H1 (cell line): ENCODE measurements at regions not wholly inside any gene's neighbourhood (a gene's known extent, or its start where the extent isn't known, plus 50 kb on each side); places are given as distances from the start of the nearest gene placed in this dataset.
"Not testable (repeated sequence)": the region's sequence is repeated elsewhere in the genome, so short reads cannot be mapped to it uniquely, and the experiment has no call there.

Source experiments
- CTCF ChIA-PET: fragments of 300-600 bp; sonication (Branson Sonifier 250); formaldehyde crosslinking; loops from one replicate; lab custom pipeline; 2021; ENCODE audit not compliant: partially characterized antibody; lab: Charles Lee
- POLR2A ChIA-PET: fragments of 300-600 bp; sonication (Branson Sonifier 250); formaldehyde crosslinking; loops from one replicate; lab custom pipeline; 2021; ENCODE audit warnings: inconsistent platforms; ENCODE audit not compliant: partially characterized antibody; lab: Charles Lee
- DNase-seq, 2 experiments: peaks; one replicate each; pipeline versions ENCODE4 v3.0.0 to v3.0.0-alpha.2; 2010 to 2022; ENCODE audit warnings: low spot score in 2 of 2, low read depth in 1 of 2, mixed read lengths in 1 of 2
- FAIRE-seq: peaks from 2 replicates; lab custom pipeline; 2011; peaks lifted over from hg19 to GRCh38; lab: Jason Lieb, UNC
- H2AFZ ChIP-seq: 2 replicates; pipeline ENCODE4 v1.8.1; 2012; ENCODE audit warnings: low read length, inconsistent platforms
- H2AK5ac ChIP-seq: 2 replicates; pipeline ENCODE4 v1.6.1; 2013; ENCODE audit warnings: low read depth, low read length
- H2BK120ac ChIP-seq: replicated peaks from 2 replicates; pipeline ENCODE3; 2013; ENCODE audit warnings: low read depth, low read length, inconsistent platforms
- H2BK12ac ChIP-seq: 2 replicates; pipeline ENCODE4 v1.6.1; 2013; ENCODE audit warnings: low read depth, low read length
- H2BK15ac ChIP-seq: 2 replicates; pipeline ENCODE4 v1.6.1; 2013; ENCODE audit warnings: low read length
- H2BK20ac ChIP-seq: 2 replicates; pipeline ENCODE4 v1.6.1; 2013; ENCODE audit warnings: low read length
- H2BK5ac ChIP-seq: 2 replicates; pipeline ENCODE4 v1.6.1; 2013; ENCODE audit warnings: low read depth, low read length
- H3K14ac ChIP-seq: 2 replicates; pipeline ENCODE4 v1.6.1; 2013; ENCODE audit warnings: inconsistent platforms; ENCODE audit not compliant: insufficient read length
- H3K18ac ChIP-seq: 2 replicates; pipeline ENCODE4 v1.6.1; 2013; ENCODE audit warnings: low read length; ENCODE audit errors: extremely low read depth
- H3K23ac ChIP-seq: 2 replicates; pipeline ENCODE4 v1.6.1; 2013; ENCODE audit warnings: inconsistent platforms; ENCODE audit not compliant: insufficient read length
- H3K23me2 ChIP-seq: 2 replicates; pipeline ENCODE4 v1.6.1; 2013; ENCODE audit warnings: low read depth, low read length
- H3K27ac ChIP-seq: 2 replicates; pipeline ENCODE4 v1.6.1; 2011; ENCODE audit warnings: low read depth, low read length, inconsistent platforms
- H3K27me3 ChIP-seq, 4 experiments: replicated peaks in 1 of 4; 1 replicate in 1 of 4; 2 replicates in 3 of 4; pipeline versions ENCODE4 v1.6.1 to v1.8.1; 2011 to 2013; ENCODE audit warnings: low read length in 3 of 4, mild to moderate bottlenecking in 3 of 4, inconsistent platforms in 2 of 4, mixed read lengths in 2 of 4, moderate library complexity in 1 of 4; ENCODE audit not compliant: control insufficient read depth in 3 of 4, insufficient read depth in 3 of 4; ENCODE audit errors: extremely low read depth in 1 of 4
- H3K36me3 ChIP-seq, 4 experiments: 2 replicates each; pipeline versions ENCODE4 v1.6.1 to v1.8.1; 2011 to 2013; ENCODE audit warnings: mild to moderate bottlenecking in 4 of 4, low read length in 3 of 4, moderate library complexity in 2 of 4, control low read depth in 1 of 4, inconsistent platforms in 1 of 4; ENCODE audit not compliant: insufficient read depth in 4 of 4, control insufficient read depth in 2 of 4
- H3K4ac ChIP-seq: replicated peaks from 2 replicates; pipeline ENCODE3; 2013; ENCODE audit warnings: low read length, low read depth, mixed read lengths, inconsistent platforms; ENCODE audit not compliant: insufficient read length
- H3K4me1 ChIP-seq, 4 experiments: replicated peaks in 1 of 4; 1 replicate in 1 of 4; 2 replicates in 3 of 4; pipeline versions ENCODE4 v1.6.1 to v1.8.1; 2011 to 2013; ENCODE audit warnings: low read length in 3 of 4, inconsistent platforms in 2 of 4, mixed read lengths in 1 of 4; ENCODE audit not compliant: insufficient read depth in 4 of 4, control insufficient read depth in 3 of 4
- H3K4me2 ChIP-seq, 2 experiments: 2 replicates each; pipeline versions ENCODE4 v1.6.1 to v1.8.1; 2011 to 2013; ENCODE audit warnings: low read depth in 2 of 2, low read length in 2 of 2, control low read depth in 1 of 2, inconsistent platforms in 1 of 2, mild to moderate bottlenecking in 1 of 2; ENCODE audit not compliant: insufficient read depth in 1 of 2
- H3K4me3 ChIP-seq, 4 experiments: fragments of 200-600, 300-600 bp in 1 of 4; sonication (generic), shearing (Covaris generic), sonication (Bioruptor Twin) in 1 of 4; 2 replicates each; pipeline versions ENCODE4 v1.5.1 to v1.8.1; 2011 to 2016; ENCODE audit warnings: low read length in 4 of 4, low read depth in 3 of 4, control low read depth in 2 of 4, inconsistent platforms in 2 of 4, mild to moderate bottlenecking in 2 of 4, mixed read lengths in 1 of 4, moderate library complexity in 1 of 4; ENCODE audit not compliant: insufficient read depth in 2 of 4; ENCODE audit errors: extremely low read depth in 1 of 4
- H3K56ac ChIP-seq: replicated peaks from 2 replicates; pipeline ENCODE3; 2013; ENCODE audit warnings: low read depth, mild to moderate bottlenecking, mixed read lengths, low read length, inconsistent platforms; ENCODE audit not compliant: insufficient read length
- H3K79me1 ChIP-seq: 2 replicates; pipeline ENCODE4 v1.6.1; 2013; ENCODE audit warnings: low read depth, low read length, control low read depth
- H3K79me2 ChIP-seq, 2 experiments: 2 replicates each; pipeline versions ENCODE4 v1.6.1 to v1.8.1; 2012 to 2013; ENCODE audit warnings: low read length in 2 of 2, mild to moderate bottlenecking in 2 of 2, inconsistent platforms in 1 of 2; ENCODE audit not compliant: insufficient read depth in 2 of 2, control insufficient read depth in 1 of 2
- H3K9ac ChIP-seq, 4 experiments: replicated peaks in 1 of 4; 1 replicate in 1 of 4; 2 replicates in 3 of 4; pipeline versions ENCODE4 v1.6.1 to v1.8.1; 2011 to 2013; ENCODE audit warnings: low read depth in 3 of 4, low read length in 3 of 4, control low read depth in 2 of 4, mild to moderate bottlenecking in 2 of 4, moderate library complexity in 2 of 4, inconsistent platforms in 1 of 4; ENCODE audit errors: extremely low read depth in 1 of 4
- H3K9me3 ChIP-seq, 2 experiments: 2 replicates each; pipeline versions ENCODE4 v1.6.1 to v1.8.1; 2012 to 2013; ENCODE audit warnings: mild to moderate bottlenecking in 2 of 2, moderate library complexity in 2 of 2, control low read depth in 1 of 2, inconsistent platforms in 1 of 2, low read depth in 1 of 2, low read length in 1 of 2, mixed read lengths in 1 of 2; ENCODE audit not compliant: insufficient read depth in 2 of 2
- H4K20me1 ChIP-seq, 2 experiments: replicated peaks in 1 of 2; 2 replicates each; pipeline versions ENCODE3 to v1.8.1; 2011 to 2013; ENCODE audit warnings: inconsistent platforms in 2 of 2, low read length in 2 of 2, mild to moderate bottlenecking in 1 of 2; ENCODE audit not compliant: insufficient read depth in 2 of 2, control insufficient read depth in 1 of 2
- H4K5ac ChIP-seq: 2 replicates; pipeline ENCODE4 v1.6.1; 2013; ENCODE audit warnings: low read length, low read depth, mixed read lengths, inconsistent platforms; ENCODE audit not compliant: insufficient read length
- H4K8ac ChIP-seq: 2 replicates; pipeline ENCODE4 v1.8.0; 2013; ENCODE audit warnings: mild to moderate bottlenecking, moderate library complexity, low read length, inconsistent platforms; ENCODE audit not compliant: insufficient read depth; ENCODE audit errors: extremely low read depth
- H4K91ac ChIP-seq: replicated peaks from 2 replicates; pipeline ENCODE3; 2013; ENCODE audit warnings: low read length, mixed read lengths, inconsistent platforms; ENCODE audit not compliant: insufficient read length
- RAD21 ChIP-seq, 2 experiments: IDR thresholded peaks in 1 of 2; conservative IDR thresholded peaks in 1 of 2; 2 replicates each; pipeline ENCODE4 v1.6.1; 2011; ENCODE audit warnings: low read depth in 2 of 2, low read length in 2 of 2, improper control_type of control experiment in 1 of 2, inconsistent platforms in 1 of 2, mild to moderate bottlenecking in 1 of 2, moderate library complexity in 1 of 2
- WGBS, 2 experiments: shearing (Covaris generic) in 1 of 2; methylation state at CpG; one replicate each; pipeline versions ENCODE4 v1.1.6 to v1.1.7; 2013 to 2015; ENCODE audit warnings: low lambda C conversion rate in 2 of 2, mixed read lengths in 2 of 2, inconsistent platforms in 1 of 2, low coverage in 1 of 2, missing lambda C conversion rate in 1 of 2; ENCODE audit not compliant: insufficient replicate concordance in 2 of 2, insufficient coverage in 1 of 2, insufficient read length in 1 of 2; ENCODE audit errors: extremely low coverage in 1 of 2, missing lambda C conversion rate in 1 of 2; 5-methylcytosine and 5-hydroxymethylcytosine counted together
- TF ChIP-seq, protein P1 (sequence below), 3 experiments: IDR thresholded peaks; 1 replicate in 2 of 3; 2 replicates in 1 of 3; pipeline versions ENCODE4 v1.5.1 to v1.6.1; 2011; ENCODE audit warnings: low read length in 3 of 3, mild to moderate bottlenecking in 3 of 3, inconsistent platforms in 2 of 3, low read depth in 1 of 3, moderate library complexity in 1 of 3; ENCODE audit not compliant: insufficient read depth in 1 of 3; ENCODE audit errors: control extremely low read depth in 1 of 3

GRCh38 chr5:1653698-1654651 lies 130.2 kb upstream of the LPCAT1 start:
- H3K23ac ChIP-seq, H3K36me3 ChIP-seq, H4K8ac ChIP-seq, H3K79me1 ChIP-seq, H3K14ac ChIP-seq, H2BK12ac ChIP-seq, H3K4me1 ChIP-seq, H3K18ac ChIP-seq, H4K5ac ChIP-seq, H2BK15ac ChIP-seq, H3K79me2 ChIP-seq, H3K23me2 ChIP-seq, H4K91ac ChIP-seq, FAIRE-seq, H3K9me3 ChIP-seq, H3K27ac ChIP-seq, H2BK120ac ChIP-seq, H3K4ac ChIP-seq, H2BK20ac ChIP-seq, H2AK5ac ChIP-seq, H4K20me1 ChIP-seq, H2BK5ac ChIP-seq, H2AFZ ChIP-seq, H3K56ac ChIP-seq, H3K9ac ChIP-seq: not testable (repeated sequence)
- ChIA-PET POLR2A (interaction anchor here (1.0 kb wide), 1 partner anchor 48 kb away, joined by 3 read pairs; no protein-coding TSS in a partner anchor), CTCF (interaction anchor here (0.8 to 4.2 kb wide), 18 partner anchors 10 to 486 kb away, joined by 3 to 24 read pairs (median 3); no protein-coding TSS in a partner anchor)
- peak in 1 of 2 experiments; percentile 16; a peak in 1 of 4 replicates for TF ChIP-seq RAD21 (IDR thresholded peaks at IDR 0.05 in 1 of 2, conservative IDR thresholded peaks at IDR 0.05 in 1 of 2; ENCODE audit: low read depth in 2 of 2, low read length in 2 of 2)
- TF ChIP-seq, protein P1, sequence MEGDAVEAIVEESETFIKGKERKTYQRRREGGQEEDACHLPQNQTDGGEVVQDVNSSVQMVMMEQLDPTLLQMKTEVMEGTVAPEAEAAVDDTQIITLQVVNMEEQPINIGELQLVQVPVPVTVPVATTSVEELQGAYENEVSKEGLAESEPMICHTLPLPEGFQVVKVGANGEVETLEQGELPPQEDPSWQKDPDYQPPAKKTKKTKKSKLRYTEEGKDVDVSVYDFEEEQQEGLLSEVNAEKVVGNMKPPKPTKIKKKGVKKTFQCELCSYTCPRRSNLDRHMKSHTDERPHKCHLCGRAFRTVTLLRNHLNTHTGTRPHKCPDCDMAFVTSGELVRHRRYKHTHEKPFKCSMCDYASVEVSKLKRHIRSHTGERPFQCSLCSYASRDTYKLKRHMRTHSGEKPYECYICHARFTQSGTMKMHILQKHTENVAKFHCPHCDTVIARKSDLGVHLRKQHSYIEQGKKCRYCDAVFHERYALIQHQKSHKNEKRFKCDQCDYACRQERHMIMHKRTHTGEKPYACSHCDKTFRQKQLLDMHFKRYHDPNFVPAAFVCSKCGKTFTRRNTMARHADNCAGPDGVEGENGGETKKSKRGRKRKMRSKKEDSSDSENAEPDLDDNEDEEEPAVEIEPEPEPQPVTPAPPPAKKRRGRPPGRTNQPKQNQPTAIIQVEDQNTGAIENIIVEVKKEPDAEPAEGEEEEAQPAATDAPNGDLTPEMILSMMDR (IDR thresholded peaks at IDR 0.05; ENCODE audit: control extremely low read depth in 1 of 3, insufficient read depth in 1 of 3, low read depth in 1 of 3, low read length in 3 of 3) = peak in 2 of 3 experiments; percentile 3 to 14; a peak in 2 of 4 replicates
- Histone ChIP-seq H3K4me3 (peak overlapping the region in 2 of 4 experiments; percentile 20 to 46; a peak in 4 of 8 replicates), H3K4me2 (peak overlapping the region; percentile 67 to 69), H3K27me3 (peaks cover 0 to 21% (median 16%) of the 10 kb centered on the region in 4 experiments; a peak in 6 of 7 replicates)
- 32% methylated on average over 22 of the region's 60 CpGs; no CpG with 5 or more reads in 1 of the 2 experiments for WGBS, 2 experiments
- DNase-seq = peak in 1 of 2 experiments; percentile 83
